HL-60 (cell line): ENCODE measurements at regions not wholly inside any gene's neighbourhood (a gene's known extent, or its start where the extent isn't known, plus 50 kb on each side); places are given as distances from the start of the nearest gene placed in this dataset.

Source experiments
- GABPA ChIP-seq: IDR thresholded peaks from 2 replicates; pipeline ENCODE4 v1.6.1; 2012; ENCODE audit warnings: low read depth
- POLR2AphosphoS5 ChIP-seq: IDR thresholded peaks from 2 replicates; pipeline ENCODE4 v1.6.1; 2012; ENCODE audit warnings: low read depth
- TF ChIP-seq, protein P1 (sequence below): IDR thresholded peaks from one replicate; pipeline ENCODE4 v1.5.1; 2011; ENCODE audit warnings: low read length, control low read depth, inconsistent platforms; ENCODE audit not compliant: insufficient read depth
- TF ChIP-seq, protein P2 (sequence below): IDR thresholded peaks from 2 replicates; pipeline ENCODE4 v1.6.1; 2012; ENCODE audit warnings: low read depth; ENCODE audit not compliant: insufficient replicate concordance

DNA sequence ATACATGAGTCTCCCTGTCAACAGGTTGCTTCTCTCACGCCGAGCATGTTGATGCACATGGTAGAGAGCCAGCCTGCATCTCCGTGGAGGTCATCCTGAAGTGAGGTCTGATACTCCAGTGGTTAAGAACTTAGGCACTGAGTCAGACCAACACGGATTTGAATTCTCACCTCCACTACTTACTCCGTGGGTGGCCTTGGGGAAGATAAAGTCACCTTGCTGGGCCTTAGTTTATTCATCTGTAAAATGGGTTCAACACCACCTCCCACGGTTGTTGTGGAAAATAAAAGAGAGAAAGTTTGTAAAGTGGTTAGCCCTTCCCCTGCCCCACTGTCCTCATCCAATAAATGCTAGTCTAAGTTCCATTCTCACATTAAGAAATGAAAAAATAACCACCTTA lies 408.9 kb downstream of the MED13L start:
- no peak for TF ChIP-seq POLR2AphosphoS5
- TF ChIP-seq, protein P1, sequence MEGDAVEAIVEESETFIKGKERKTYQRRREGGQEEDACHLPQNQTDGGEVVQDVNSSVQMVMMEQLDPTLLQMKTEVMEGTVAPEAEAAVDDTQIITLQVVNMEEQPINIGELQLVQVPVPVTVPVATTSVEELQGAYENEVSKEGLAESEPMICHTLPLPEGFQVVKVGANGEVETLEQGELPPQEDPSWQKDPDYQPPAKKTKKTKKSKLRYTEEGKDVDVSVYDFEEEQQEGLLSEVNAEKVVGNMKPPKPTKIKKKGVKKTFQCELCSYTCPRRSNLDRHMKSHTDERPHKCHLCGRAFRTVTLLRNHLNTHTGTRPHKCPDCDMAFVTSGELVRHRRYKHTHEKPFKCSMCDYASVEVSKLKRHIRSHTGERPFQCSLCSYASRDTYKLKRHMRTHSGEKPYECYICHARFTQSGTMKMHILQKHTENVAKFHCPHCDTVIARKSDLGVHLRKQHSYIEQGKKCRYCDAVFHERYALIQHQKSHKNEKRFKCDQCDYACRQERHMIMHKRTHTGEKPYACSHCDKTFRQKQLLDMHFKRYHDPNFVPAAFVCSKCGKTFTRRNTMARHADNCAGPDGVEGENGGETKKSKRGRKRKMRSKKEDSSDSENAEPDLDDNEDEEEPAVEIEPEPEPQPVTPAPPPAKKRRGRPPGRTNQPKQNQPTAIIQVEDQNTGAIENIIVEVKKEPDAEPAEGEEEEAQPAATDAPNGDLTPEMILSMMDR: no peak
- TF ChIP-seq, protein P2, sequence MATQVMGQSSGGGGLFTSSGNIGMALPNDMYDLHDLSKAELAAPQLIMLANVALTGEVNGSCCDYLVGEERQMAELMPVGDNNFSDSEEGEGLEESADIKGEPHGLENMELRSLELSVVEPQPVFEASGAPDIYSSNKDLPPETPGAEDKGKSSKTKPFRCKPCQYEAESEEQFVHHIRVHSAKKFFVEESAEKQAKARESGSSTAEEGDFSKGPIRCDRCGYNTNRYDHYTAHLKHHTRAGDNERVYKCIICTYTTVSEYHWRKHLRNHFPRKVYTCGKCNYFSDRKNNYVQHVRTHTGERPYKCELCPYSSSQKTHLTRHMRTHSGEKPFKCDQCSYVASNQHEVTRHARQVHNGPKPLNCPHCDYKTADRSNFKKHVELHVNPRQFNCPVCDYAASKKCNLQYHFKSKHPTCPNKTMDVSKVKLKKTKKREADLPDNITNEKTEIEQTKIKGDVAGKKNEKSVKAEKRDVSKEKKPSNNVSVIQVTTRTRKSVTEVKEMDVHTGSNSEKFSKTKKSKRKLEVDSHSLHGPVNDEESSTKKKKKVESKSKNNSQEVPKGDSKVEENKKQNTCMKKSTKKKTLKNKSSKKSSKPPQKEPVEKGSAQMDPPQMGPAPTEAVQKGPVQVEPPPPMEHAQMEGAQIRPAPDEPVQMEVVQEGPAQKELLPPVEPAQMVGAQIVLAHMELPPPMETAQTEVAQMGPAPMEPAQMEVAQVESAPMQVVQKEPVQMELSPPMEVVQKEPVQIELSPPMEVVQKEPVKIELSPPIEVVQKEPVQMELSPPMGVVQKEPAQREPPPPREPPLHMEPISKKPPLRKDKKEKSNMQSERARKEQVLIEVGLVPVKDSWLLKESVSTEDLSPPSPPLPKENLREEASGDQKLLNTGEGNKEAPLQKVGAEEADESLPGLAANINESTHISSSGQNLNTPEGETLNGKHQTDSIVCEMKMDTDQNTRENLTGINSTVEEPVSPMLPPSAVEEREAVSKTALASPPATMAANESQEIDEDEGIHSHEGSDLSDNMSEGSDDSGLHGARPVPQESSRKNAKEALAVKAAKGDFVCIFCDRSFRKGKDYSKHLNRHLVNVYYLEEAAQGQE: no peak
- no peak for TF ChIP-seq GABPA
